ENCODE measurements at regions not wholly inside any gene's neighbourhood (a gene's known extent, or its start where the extent isn't known, plus 50 kb on each side); places are given as distances from the start of the nearest gene placed in this dataset.

GRCh38 chr15:95709959-95710695 lies 620.4 kb upstream of the NR2F2 start:
- H3K27ac ChIP-seq: no peak overlapping the region
- H3K27me3 ChIP-seq: no peaks in the 10 kb centered on the region
- no peaks in the 10 kb centered on the region for H3K36me3 ChIP-seq
- DNase-seq: no peak
- no peak overlapping the region for H3K4me3 ChIP-seq
- no peaks in the 10 kb centered on the region for H3K9me3 ChIP-seq
- intact Hi-C loops (cut with DNase I; ENCODE audit: low total_unique reads): no loop called here
- no peak for TF ChIP-seq CTCF (IDR thresholded peaks at IDR 0.05)
- peaks cover 0 to 26% (median 6%) of the 10 kb centered on the region in 4 donors for H3K4me1 ChIP-seq

- Histone ChIP-seq H3K4me1 (peaks cover 0 to 53% (median 18%) of the 10 kb centered on the region in 4 donors), H3K27me3 (no peaks in the 10 kb centered on the region), H3K36me3 (no peaks in the 10 kb centered on the region), H3K9me3 (no peaks in the 10 kb centered on the region), H3K27ac (no peak overlapping the region), H3K4me3 (no peak overlapping the region)
- DNase-seq: no peak
- intact Hi-C loops (cut with DNase I; ENCODE audit: low total_unique reads): no loop called here
- TF ChIP-seq CTCF (IDR thresholded peaks at IDR 0.05): no peak
Measured at GRCh38 chr15:95712785-95713184, 617.7 kb upstream of the NR2F2 start.

GRCh38 chr15:95713324-95713723 lies 617.2 kb upstream of the NR2F2 start:
- H3K27me3 ChIP-seq: no peaks in the 10 kb centered on the region
- peaks cover 0 to 58% (median 19%) of the 10 kb centered on the region in 4 donors for H3K4me1 ChIP-seq
- no peak for DNase-seq
- no peaks in the 10 kb centered on the region for H3K9me3 ChIP-seq
- no peak for TF ChIP-seq CTCF (IDR thresholded peaks at IDR 0.05)
- no peak overlapping the region for H3K27ac ChIP-seq
- H3K36me3 ChIP-seq: no peaks in the 10 kb centered on the region
- H3K4me3 ChIP-seq: no peak overlapping the region
- intact Hi-C loops (cut with DNase I; ENCODE audit: low total_unique reads): no loop called here

GRCh38 chr15:95715116-95715903 lies 615.2 kb upstream of the NR2F2 start:
- no peaks in the 10 kb centered on the region for H3K36me3 ChIP-seq
- intact Hi-C loops (cut with DNase I; ENCODE audit: low total_unique reads): no loop called here
- no peak for TF ChIP-seq CTCF (IDR thresholded peaks at IDR 0.05)
- no peaks in the 10 kb centered on the region for H3K9me3 ChIP-seq
- no peaks in the 10 kb centered on the region for H3K27me3 ChIP-seq
- no peak overlapping the region for H3K4me3 ChIP-seq
- peak overlapping the region; percentile 56 to 78 for H3K27ac ChIP-seq
- no peak for DNase-seq
- H3K4me1 ChIP-seq: peaks cover 0 to 59% (median 20%) of the 10 kb centered on the region in 4 donors

- TF ChIP-seq CTCF (IDR thresholded peaks at IDR 0.05): no peak
- Histone ChIP-seq H3K27me3 (no peaks in the 10 kb centered on the region), H3K4me3 (no peak overlapping the region), H3K4me1 (peaks cover 0 to 59% (median 20%) of the 10 kb centered on the region in 4 donors), H3K27ac (peak overlapping the region; percentile 56 to 78), H3K9me3 (no peaks in the 10 kb centered on the region), H3K36me3 (no peaks in the 10 kb centered on the region)
- intact Hi-C loops (cut with DNase I; ENCODE audit: low total_unique reads): no loop called here
- no peak for DNase-seq
Measured at GRCh38 chr15:95715906-95716656, 614.4 kb upstream of the NR2F2 start.
